AG09319 (cell line): ENCODE measurements at regions not wholly inside any gene's neighbourhood (a gene's known extent, or its start where the extent isn't known, plus 50 kb on each side); places are given as distances from the start of the nearest gene placed in this dataset.
"Not testable (repeated sequence)": the region's sequence is repeated elsewhere in the genome, so short reads cannot be mapped to it uniquely, and the experiment has no call there.

ENCODE experiments used
- DNase-seq: peaks from one replicate; pipeline ENCODE4 v3.0.0-alpha.2; 2010; ENCODE audit warnings: low read depth; ENCODE audit errors: extremely low read depth
- CTCF ChIP-seq: IDR thresholded peaks from 2 replicates; pipeline ENCODE4 v1.5.1; 2011; ENCODE audit warnings: low read depth, mild to moderate bottlenecking, inconsistent platforms, low read length, moderate library complexity

DNA sequence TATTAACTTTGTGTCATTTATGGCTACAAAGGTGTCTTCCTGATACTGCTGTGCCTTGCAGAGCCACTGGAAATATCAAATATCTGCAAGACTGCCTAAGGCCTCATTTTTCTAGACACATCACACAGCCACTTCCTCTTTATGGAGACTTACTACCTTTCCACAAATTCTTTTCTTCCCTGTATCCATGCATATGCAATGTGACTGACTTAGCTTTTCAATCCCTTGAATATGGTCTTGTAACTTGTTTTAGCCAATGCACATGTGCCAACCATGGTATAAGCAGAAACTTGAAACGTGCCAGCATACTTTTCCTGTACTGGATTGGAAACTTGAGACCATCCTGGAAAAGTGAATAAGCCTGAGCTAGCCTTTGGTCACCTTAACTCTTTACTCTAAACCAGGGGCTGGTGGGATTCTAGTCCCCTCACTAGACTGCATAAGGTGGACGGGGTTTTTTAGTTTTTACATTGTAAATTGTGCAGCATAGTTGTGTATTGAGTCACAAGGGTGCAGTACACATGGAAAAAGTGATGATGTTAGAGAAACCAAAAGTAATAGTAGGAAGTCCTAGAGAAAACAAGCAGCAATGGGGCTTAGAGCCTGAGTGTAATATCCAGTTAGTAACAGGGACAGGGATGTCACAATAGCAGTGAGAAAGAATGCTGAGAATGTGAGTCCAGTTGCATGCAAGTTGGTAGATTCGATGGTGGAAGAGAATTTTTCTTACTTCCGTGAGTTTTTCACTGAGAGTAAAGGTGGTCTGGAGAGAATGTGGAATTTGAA lies 879.5 kb downstream of the SORCS1 start:
- TF ChIP-seq CTCF, result no peak
- DNase-seq, result no peak

DNA sequence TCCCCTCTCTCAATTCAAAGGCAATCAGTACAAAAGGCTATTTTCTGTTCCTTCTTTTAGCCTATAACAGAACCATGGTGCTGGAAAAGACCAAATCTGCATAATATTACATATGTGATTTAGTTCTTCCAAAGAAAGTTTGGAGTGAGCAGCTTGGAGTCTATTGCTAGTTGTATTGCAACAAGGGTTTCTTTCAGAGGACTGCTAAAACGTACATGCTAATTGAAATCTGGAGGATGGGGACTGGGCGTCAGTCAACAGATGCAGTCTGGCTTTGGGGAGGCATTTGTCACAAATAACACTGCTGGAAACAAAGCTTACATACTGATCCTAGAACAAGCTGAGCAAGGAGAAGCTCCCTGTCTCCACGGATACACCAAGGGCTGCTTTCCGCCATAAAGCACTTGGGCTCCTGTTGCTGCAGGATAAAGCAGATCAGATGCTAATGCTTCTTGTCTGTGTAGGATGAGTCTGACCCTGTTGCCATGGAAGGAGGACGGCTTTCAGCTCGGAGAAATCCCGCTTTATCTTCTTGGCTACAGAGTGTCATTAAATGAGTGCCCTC lies 883.5 kb downstream of the SORCS1 start:
- TF ChIP-seq CTCF, result no peak
- no peak for DNase-seq

- no peak for TF ChIP-seq CTCF
- DNase-seq, result no peak
Observed at GRCh38 chr10:106278383-106278782, 886.1 kb downstream of the SORCS1 start.

GRCh38 chr10:106271237-106271636 lies 893.3 kb downstream of the SORCS1 start:
- TF ChIP-seq CTCF, result no peak
- no peak for DNase-seq

- TF ChIP-seq CTCF, result no peak
- no peak for DNase-seq
Observed at GRCh38 chr10:106268000-106268399, 896.5 kb downstream of the SORCS1 start.

GRCh38 chr10:106267591-106267990 lies 896.9 kb downstream of the SORCS1 start:
- DNase-seq, result no peak

DNA sequence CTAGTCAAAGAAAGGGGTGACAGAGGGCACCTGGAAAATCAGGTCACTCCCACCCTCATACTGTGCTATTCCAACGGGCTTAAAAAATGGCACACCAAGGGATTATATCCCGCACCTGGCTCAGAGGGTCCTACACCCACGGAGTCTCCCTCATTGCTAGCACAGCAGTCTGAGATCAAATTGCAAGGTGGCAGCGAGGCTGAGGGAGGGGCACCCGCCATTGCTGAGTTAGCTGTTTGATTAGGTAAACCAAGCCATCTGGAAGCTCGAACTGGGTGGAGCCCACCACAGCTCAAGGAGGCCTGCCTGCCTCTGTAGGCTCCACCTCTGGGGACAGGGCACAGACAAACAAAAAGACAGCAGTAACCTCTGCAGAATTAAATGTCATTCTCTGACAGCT lies 907.1 kb downstream of the SORCS1 start:
- not testable (repeated sequence) for DNase-seq

More at GRCh38 chr10:106267591-106267990, 896.9 kb downstream of the SORCS1 start:
- no peak for TF ChIP-seq CTCF
